Kidney (tissue), 13 donors: ENCODE measurements at regions not wholly inside any gene's neighbourhood (a gene's known extent, or its start where the extent isn't known, plus 50 kb on each side); places are given as distances from the start of the nearest gene placed in this dataset.

Experiments
- DNase-seq, 5 donors: peaks; one replicate each; pipeline ENCODE4 v3.0.0-alpha.2; 2013 to 2020
- FAIRE-seq: peaks from 2 replicates; lab custom pipeline; 2012; peaks lifted over from hg19 to GRCh38; lab: Jason Lieb, UNC
- H3K27ac ChIP-seq, 2 donors: one replicate each; pipeline ENCODE4 v1.7.0; 2013; ENCODE audit warnings: low read depth in 2 of 2, low read length in 2 of 2, inconsistent platforms in 1 of 2
- H3K27me3 ChIP-seq: one replicate; pipeline ENCODE4 v1.7.1; 2013; ENCODE audit warnings: low read length, inconsistent platforms; ENCODE audit not compliant: control insufficient read depth, insufficient read depth
- H3K36me3 ChIP-seq, 3 donors: one replicate each; pipeline versions ENCODE4 v1.7.0 to v1.7.1; 2013; ENCODE audit warnings: low read length in 3 of 3, control low read depth in 1 of 3, inconsistent platforms in 1 of 3; ENCODE audit not compliant: insufficient read depth in 3 of 3, control insufficient read depth in 2 of 3
- H3K4me1 ChIP-seq, 3 donors: one replicate each; pipeline versions ENCODE4 v1.7.0 to v1.7.1; 2013; ENCODE audit warnings: low read length in 3 of 3, inconsistent platforms in 1 of 3, low read depth in 1 of 3; ENCODE audit not compliant: control insufficient read depth in 2 of 3, insufficient read depth in 2 of 3
- H3K4me3 ChIP-seq, 3 donors: one replicate each; pipeline versions ENCODE4 v1.7.0 to v1.8.1; 2013; ENCODE audit warnings: low read length in 3 of 3, control low read depth in 1 of 3, inconsistent platforms in 1 of 3
- H3K9ac ChIP-seq, 3 donors: one replicate each; pipeline versions ENCODE4 v1.7.0 to v1.7.1; 2013; ENCODE audit warnings: low read length in 3 of 3, control low read depth in 1 of 3, inconsistent platforms in 1 of 3
- H3K9me3 ChIP-seq, 3 donors: one replicate each; pipeline versions ENCODE4 v1.7.0 to v1.7.1; 2013; ENCODE audit warnings: low read length in 3 of 3, control low read depth in 1 of 3, inconsistent platforms in 1 of 3; ENCODE audit not compliant: control insufficient read depth in 2 of 3, insufficient read depth in 1 of 3
- CTCF ChIP-seq: IDR thresholded peaks from 3 replicates; pipeline ENCODE4 v1.5.1; 2012; ENCODE audit warnings: mild to moderate bottlenecking, moderate library complexity, borderline replicate concordance; ENCODE audit not compliant: insufficient read depth; ENCODE audit errors: extremely low read depth
- intact Hi-C: fragments of 100-400 bp; cut with DNase I; formaldehyde crosslinking; loops from one replicate; pipeline ENCODE4 v1.11.1; 2022
- donor health status: control.
- donor health status: control.
- donor health status: control.
- donor health status: control.
- donor health status: control.
- donor health status: DM: yes; HTN: yes; CAD: no.
- donor health status: Normal renal cell carcinoma (clear cell type).

DNA sequence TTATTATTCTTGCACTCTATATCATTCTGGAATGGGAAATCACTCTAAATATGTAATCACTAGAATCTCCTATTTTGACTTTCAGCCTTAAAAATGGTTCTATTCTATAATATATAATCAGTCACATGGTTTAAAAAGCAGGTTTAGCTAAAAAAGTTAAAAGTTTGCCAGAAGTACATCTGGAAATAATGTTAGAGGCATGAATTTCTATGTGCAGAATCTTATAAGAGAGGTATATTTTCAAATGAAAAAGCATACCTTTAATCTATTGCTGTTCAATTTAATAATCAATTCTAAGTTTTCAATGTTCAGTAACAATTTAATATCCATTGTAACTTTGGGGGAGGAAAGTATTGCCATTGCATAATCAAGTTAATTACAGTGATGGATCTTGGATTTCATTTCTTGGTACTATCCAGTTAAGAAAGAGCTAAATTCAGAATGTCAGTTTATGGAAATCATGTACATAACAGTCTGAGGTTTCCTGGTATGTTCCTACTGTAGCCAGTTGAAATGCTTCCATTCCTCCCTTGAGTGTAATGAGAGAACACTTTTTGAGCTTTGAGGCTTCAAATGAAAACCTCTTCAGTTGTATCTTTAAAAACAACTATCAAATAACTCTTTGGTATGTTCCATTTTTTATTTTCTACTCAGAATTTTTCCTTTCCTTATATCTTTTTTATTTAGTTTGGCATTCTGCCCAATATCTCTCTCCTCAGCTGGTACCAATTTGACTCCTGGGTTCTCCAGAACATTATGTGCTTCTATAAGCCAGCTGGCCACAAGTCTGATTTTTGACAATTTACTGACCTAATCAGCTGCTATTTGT, 175.7 kb upstream of the COL11A1 start:
- Histone ChIP-seq H3K4me3 (no peak overlapping the region), H3K36me3 (no peaks in the 10 kb centered on the region), H3K27me3 (no peaks in the 10 kb centered on the region), H3K4me1 (no peaks in the 10 kb centered on the region), H3K9me3 (no peaks in the 10 kb centered on the region), H3K9ac (no peak overlapping the region), H3K27ac (no peak overlapping the region)
- no peak for TF ChIP-seq CTCF
- FAIRE-seq (no peak), DNase-seq (peak in 1 of 5 donors; percentile 9)
- intact Hi-C loops: no loop called here

DNA sequence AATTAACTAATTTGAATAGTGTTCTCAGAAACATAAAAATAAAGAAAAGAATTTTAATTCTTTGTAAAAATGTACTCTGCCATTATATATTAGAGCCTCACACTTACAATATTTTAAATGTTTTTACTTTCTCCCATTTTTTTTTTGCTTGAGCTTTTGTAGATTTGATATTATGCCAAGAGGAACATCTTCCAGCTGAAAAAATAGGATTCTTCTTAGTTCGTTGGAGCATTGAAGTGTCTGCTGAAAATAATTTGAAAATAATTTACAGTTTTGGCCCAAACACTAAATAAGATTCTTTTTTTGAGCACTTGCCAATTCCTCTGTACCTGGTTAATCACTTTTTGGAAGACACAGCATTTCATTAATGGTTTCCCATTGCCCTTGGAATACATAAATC, 175.0 kb upstream of the COL11A1 start:
- Histone ChIP-seq H3K4me1 (no peaks in the 10 kb centered on the region), H3K9ac (no peak overlapping the region), H3K27me3 (no peaks in the 10 kb centered on the region), H3K27ac (no peak overlapping the region), H3K9me3 (no peaks in the 10 kb centered on the region), H3K36me3 (no peaks in the 10 kb centered on the region), H3K4me3 (no peak overlapping the region)
- FAIRE-seq: no peak
- peak in 1 of 5 donors; percentile 2 for DNase-seq
- no peak for TF ChIP-seq CTCF
- intact Hi-C loops: no loop called here

DNA sequence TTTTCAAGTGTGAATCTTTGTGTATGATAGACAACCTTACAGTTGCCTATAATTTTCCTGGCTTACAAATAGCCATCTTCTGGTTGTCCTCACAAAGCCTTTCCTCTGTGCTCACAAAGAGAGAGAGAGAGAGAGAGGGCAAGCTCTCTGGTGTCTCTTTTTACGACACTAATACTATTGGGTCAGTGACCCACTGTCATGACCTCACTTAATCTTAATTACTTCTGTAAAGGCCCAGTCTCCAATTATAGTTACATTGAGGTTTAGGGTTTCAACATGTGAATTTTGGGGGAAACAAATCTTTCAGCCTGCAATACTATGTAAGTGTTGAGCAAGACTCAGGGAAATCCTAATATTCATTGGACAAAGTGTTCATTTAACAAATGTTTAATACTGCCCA, 167.4 kb upstream of the COL11A1 start:
- Histone ChIP-seq H3K27me3 (no peaks in the 10 kb centered on the region), H3K4me3 (no peak overlapping the region), H3K27ac (no peak overlapping the region), H3K9ac (no peak overlapping the region), H3K9me3 (no peaks in the 10 kb centered on the region), H3K4me1 (no peaks in the 10 kb centered on the region), H3K36me3 (no peaks in the 10 kb centered on the region)
- no peak for TF ChIP-seq CTCF
- intact Hi-C loops: no loop called here
- no peak for FAIRE-seq
- peak in 2 of 5 donors; percentile 17 to 21 for DNase-seq
